ENCODE measurements at regions not wholly inside any gene's neighbourhood (a gene's known extent, or its start where the extent isn't known, plus 50 kb on each side); places are given as distances from the start of the nearest gene placed in this dataset.

DNA sequence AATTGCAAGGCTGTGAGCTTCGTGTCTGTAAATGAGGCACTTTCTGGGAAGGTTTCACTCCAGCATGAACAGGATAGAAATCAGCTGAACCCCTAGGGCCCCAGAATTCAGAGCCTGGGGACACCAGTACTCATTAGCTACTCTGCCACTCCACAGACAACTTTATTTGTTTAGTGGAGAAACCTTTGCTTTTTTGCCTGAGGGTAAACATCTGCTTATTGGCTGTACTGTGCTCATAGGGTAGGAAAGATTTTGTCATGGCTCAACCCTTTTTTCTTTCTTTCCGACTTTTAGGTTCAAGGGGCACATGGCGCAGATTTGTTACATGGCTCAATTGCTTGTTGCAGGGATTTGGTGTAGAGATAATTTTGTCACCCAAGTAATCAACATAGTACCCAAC, 138.4 kb upstream of the BACE2 start:
- H3K27ac ChIP-seq (ENCODE audit: low read depth, low read length): no peak overlapping the region
- no peak overlapping the region for H3K9ac ChIP-seq (ENCODE audit: low read length in 5 of 5)
- H3K4me1 ChIP-seq (ENCODE audit: control insufficient read depth in 5 of 5, insufficient read depth in 5 of 5, low read length in 5 of 5): no peaks in the 10 kb centered on the region
- no peaks in the 10 kb centered on the region for H3K36me3 ChIP-seq (ENCODE audit: control insufficient read depth in 5 of 5, insufficient read depth in 5 of 5, low read length in 5 of 5)
- H3K27me3 ChIP-seq (ENCODE audit: control insufficient read depth in 5 of 5, insufficient read depth in 4 of 5, low read length in 5 of 5): peaks cover 0 to 9% (median 0%) of the 10 kb centered on the region in 5 donors
- no peak overlapping the region for H3K4me3 ChIP-seq (ENCODE audit: low read depth in 1 of 5, low read length in 5 of 5)
- peaks cover 0 to 9% (median 4%) of the 10 kb centered on the region in 5 donors for H3K9me3 ChIP-seq (ENCODE audit: control insufficient read depth in 5 of 5, low read length in 5 of 5)

DNA sequence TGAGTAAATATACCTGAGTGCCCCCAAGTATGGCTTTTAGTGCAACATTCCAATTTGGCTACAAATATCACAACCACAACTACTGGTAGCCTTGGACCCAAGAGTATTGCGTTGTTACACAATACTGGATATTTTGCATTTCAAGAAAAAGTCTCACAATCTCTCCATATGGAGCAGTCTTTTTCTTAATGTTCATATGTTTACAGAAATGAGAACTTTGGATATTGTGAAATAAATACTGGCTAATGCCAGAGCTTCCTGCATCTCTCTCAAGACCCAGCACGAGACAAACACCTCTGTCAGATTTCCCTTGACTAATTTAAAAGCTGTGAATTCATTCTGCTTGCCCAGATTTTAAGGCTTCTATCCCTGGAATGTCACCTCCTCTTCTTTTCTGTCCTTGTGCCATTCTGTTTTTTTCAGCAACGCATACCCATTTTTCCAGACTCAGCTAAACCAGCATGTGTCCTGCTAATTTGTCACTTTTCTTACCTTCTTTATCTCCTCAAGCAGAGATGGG, 136.2 kb upstream of the BACE2 start:
- no peak overlapping the region for H3K9ac ChIP-seq (ENCODE audit: low read length in 5 of 5)
- peaks cover 0 to 9% (median 0%) of the 10 kb centered on the region in 5 donors for H3K9me3 ChIP-seq (ENCODE audit: control insufficient read depth in 5 of 5, low read length in 5 of 5)
- H3K4me1 ChIP-seq (ENCODE audit: control insufficient read depth in 5 of 5, insufficient read depth in 5 of 5, low read length in 5 of 5): no peaks in the 10 kb centered on the region
- no peak overlapping the region for H3K27ac ChIP-seq (ENCODE audit: low read depth, low read length)
- H3K4me3 ChIP-seq (ENCODE audit: low read depth in 1 of 5, low read length in 5 of 5): no peak overlapping the region
- H3K36me3 ChIP-seq (ENCODE audit: control insufficient read depth in 5 of 5, insufficient read depth in 5 of 5, low read length in 5 of 5): no peaks in the 10 kb centered on the region
- H3K27me3 ChIP-seq (ENCODE audit: control insufficient read depth in 5 of 5, insufficient read depth in 4 of 5, low read length in 5 of 5): peaks cover 0 to 5% (median 0%) of the 10 kb centered on the region in 5 donors

DNA sequence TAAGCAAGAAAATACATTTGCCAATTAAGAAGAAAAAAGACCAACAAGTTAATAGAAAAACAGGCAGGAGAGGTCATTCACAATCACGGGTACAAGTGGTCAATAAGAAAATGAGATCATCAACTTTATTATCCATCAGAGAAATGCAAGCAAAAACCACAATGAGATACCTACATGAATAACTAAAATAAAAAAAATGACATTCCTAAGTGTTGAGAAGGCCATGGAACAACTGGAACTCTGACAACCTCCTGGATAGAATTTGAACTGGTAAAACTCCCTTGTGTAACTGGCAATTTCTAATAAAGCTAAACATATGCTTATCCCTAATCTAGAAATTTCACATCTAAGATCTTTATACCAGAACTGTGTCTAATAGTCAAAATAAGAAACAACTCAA, 135.4 kb upstream of the BACE2 start:
- Histone ChIP-seq H3K9me3 (ENCODE audit: control insufficient read depth in 5 of 5, low read length in 5 of 5) (peaks cover 0 to 9% (median 0%) of the 10 kb centered on the region in 5 donors), H3K36me3 (ENCODE audit: control insufficient read depth in 5 of 5, insufficient read depth in 5 of 5, low read length in 5 of 5) (no peaks in the 10 kb centered on the region), H3K4me1 (ENCODE audit: control insufficient read depth in 5 of 5, insufficient read depth in 5 of 5, low read length in 5 of 5) (no peaks in the 10 kb centered on the region), H3K9ac (ENCODE audit: low read length in 5 of 5) (no peak overlapping the region), H3K27ac (ENCODE audit: low read depth, low read length) (no peak overlapping the region), H3K4me3 (ENCODE audit: low read depth in 1 of 5, low read length in 5 of 5) (no peak overlapping the region), H3K27me3 (ENCODE audit: control insufficient read depth in 5 of 5, insufficient read depth in 4 of 5, low read length in 5 of 5) (peaks cover 0 to 8% (median 0%) of the 10 kb centered on the region in 5 donors)

DNA sequence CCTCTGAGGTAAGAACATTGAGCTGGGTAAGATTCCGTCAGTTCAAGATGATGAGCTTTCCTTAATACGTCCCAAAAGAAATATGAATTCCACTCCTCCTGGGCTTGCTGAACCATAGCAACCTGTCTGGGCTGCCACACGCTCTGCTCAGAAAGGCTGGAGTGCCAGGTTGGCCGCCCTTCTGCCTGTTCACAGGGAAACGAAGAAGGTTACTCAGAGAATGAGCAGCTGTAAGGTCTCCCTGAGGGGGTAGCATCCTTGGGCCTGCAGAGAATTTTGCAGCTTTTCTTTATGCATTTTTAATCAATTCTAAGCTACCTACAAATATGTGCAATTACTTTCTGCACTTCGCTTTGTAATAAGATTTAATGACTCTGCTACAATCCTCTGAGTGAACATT, 130.7 kb upstream of the BACE2 start:
- Histone ChIP-seq H3K36me3 (ENCODE audit: control insufficient read depth in 5 of 5, insufficient read depth in 5 of 5, low read length in 5 of 5) (no peaks in the 10 kb centered on the region), H3K4me3 (ENCODE audit: low read depth in 1 of 5, low read length in 5 of 5) (no peak overlapping the region), H3K27ac (ENCODE audit: low read depth, low read length) (no peak overlapping the region), H3K4me1 (ENCODE audit: control insufficient read depth in 5 of 5, insufficient read depth in 5 of 5, low read length in 5 of 5) (no peaks in the 10 kb centered on the region), H3K9me3 (ENCODE audit: control insufficient read depth in 5 of 5, low read length in 5 of 5) (no peaks in the 10 kb centered on the region), H3K27me3 (ENCODE audit: control insufficient read depth in 5 of 5, insufficient read depth in 4 of 5, low read length in 5 of 5) (peaks cover 0 to 7% (median 2%) of the 10 kb centered on the region in 5 donors), H3K9ac (ENCODE audit: low read length in 5 of 5) (no peak overlapping the region)

DNA sequence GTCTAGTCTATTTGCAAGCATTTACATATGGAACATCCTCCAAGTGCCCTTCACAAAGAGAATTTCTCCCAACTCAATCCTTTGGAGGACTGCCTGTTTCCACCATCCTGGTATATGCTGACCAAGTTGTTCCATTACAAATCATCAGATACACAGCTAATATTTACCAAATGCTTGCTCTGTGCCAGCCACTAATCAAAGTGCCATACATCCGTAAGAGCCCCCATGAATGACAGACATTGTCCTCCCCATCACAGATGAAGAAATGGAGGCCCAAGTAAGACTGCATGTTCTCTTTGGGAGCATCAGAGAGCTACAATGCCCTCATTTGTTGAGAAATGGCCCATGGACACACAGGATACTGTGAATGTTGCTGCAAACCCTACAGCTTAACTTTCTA, 130.0 kb upstream of the BACE2 start:
- Histone ChIP-seq H3K9ac (ENCODE audit: low read length in 5 of 5) (no peak overlapping the region), H3K9me3 (ENCODE audit: control insufficient read depth in 5 of 5, low read length in 5 of 5) (peaks cover 0 to 1% (median 0%) of the 10 kb centered on the region in 5 donors), H3K4me3 (ENCODE audit: low read depth in 1 of 5, low read length in 5 of 5) (no peak overlapping the region), H3K36me3 (ENCODE audit: control insufficient read depth in 5 of 5, insufficient read depth in 5 of 5, low read length in 5 of 5) (no peaks in the 10 kb centered on the region), H3K27ac (ENCODE audit: low read depth, low read length) (no peak overlapping the region), H3K4me1 (ENCODE audit: control insufficient read depth in 5 of 5, insufficient read depth in 5 of 5, low read length in 5 of 5) (no peaks in the 10 kb centered on the region), H3K27me3 (ENCODE audit: control insufficient read depth in 5 of 5, insufficient read depth in 4 of 5, low read length in 5 of 5) (peaks cover 0 to 7% (median 0%) of the 10 kb centered on the region in 5 donors)

DNA sequence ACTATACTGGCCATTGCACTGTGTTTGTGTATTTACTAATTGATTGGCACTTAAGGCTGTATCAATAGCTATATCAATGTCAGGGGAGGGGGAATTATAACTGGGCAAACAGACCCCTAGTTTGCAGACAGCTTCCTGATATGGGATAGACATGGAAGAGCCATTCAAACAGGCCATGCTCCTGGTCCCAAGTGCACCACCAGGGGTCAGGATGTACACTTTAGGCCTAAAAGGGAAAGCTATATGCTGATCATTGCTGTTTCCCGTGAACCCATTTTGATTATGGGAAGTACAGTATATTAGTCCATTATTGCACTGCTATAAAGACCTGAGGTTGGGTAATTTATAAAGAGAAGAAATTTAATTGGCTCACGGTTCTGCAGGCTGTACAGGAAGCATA, 124.9 kb upstream of the BACE2 start:
- H3K4me3 ChIP-seq (ENCODE audit: low read depth in 1 of 5, low read length in 5 of 5): no peak overlapping the region
- H3K27ac ChIP-seq (ENCODE audit: low read depth, low read length): no peak overlapping the region
- H3K9me3 ChIP-seq (ENCODE audit: control insufficient read depth in 5 of 5, low read length in 5 of 5): peaks cover 0 to 2% (median 0%) of the 10 kb centered on the region in 5 donors
- no peaks in the 10 kb centered on the region for H3K4me1 ChIP-seq (ENCODE audit: control insufficient read depth in 5 of 5, insufficient read depth in 5 of 5, low read length in 5 of 5)
- peaks cover 0 to 8% (median 4%) of the 10 kb centered on the region in 5 donors for H3K27me3 ChIP-seq (ENCODE audit: control insufficient read depth in 5 of 5, insufficient read depth in 4 of 5, low read length in 5 of 5)
- H3K9ac ChIP-seq (ENCODE audit: low read length in 5 of 5): no peak overlapping the region
- H3K36me3 ChIP-seq (ENCODE audit: control insufficient read depth in 5 of 5, insufficient read depth in 5 of 5, low read length in 5 of 5): no peaks in the 10 kb centered on the region

DNA sequence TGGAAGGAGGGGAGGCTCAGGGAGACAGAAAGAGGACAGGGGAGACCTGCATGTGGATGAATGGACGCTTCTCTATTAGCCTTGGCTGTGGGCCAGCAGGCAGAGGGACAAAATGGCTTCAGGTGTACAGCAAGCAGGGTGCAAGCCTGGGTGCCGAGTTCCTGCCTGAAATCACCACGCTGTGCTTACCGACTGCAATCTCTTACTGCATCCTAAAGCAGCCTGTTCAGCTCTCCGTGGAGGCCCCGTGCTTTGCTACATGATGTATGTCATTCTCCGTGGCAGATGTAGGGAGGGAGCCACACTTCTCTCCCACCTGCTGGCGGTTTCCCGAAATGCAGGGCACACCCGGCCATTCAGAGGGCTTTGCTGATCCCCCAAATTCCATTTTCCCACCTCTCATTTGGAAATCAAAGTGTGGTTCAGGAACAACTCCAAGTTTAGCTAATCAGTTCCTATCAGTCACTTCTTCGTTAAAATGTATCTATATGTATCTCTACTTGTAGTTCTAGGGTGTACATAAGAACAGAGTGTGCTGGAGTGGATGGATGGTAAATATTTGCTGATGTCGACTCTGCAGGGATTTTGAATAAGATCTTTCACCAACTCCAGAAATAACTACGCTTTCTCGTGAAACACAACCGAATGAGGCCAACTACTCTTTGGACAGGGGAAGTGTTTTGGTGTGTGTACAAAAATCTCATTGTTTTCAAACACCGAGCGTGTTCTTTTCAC, 122.3 kb upstream of the BACE2 start:
- H3K9me3 ChIP-seq (ENCODE audit: control insufficient read depth in 5 of 5, low read length in 5 of 5): peaks cover 0 to 2% (median 0%) of the 10 kb centered on the region in 5 donors
- no peak overlapping the region for H3K9ac ChIP-seq (ENCODE audit: low read length in 5 of 5)
- H3K4me3 ChIP-seq (ENCODE audit: low read depth in 1 of 5, low read length in 5 of 5): no peak overlapping the region
- no peaks in the 10 kb centered on the region for H3K36me3 ChIP-seq (ENCODE audit: control insufficient read depth in 5 of 5, insufficient read depth in 5 of 5, low read length in 5 of 5)
- H3K27me3 ChIP-seq (ENCODE audit: control insufficient read depth in 5 of 5, insufficient read depth in 4 of 5, low read length in 5 of 5): peaks cover 0 to 7% (median 2%) of the 10 kb centered on the region in 5 donors
- H3K27ac ChIP-seq (ENCODE audit: low read depth, low read length): no peak overlapping the region
- no peaks in the 10 kb centered on the region for H3K4me1 ChIP-seq (ENCODE audit: control insufficient read depth in 5 of 5, insufficient read depth in 5 of 5, low read length in 5 of 5)

DNA sequence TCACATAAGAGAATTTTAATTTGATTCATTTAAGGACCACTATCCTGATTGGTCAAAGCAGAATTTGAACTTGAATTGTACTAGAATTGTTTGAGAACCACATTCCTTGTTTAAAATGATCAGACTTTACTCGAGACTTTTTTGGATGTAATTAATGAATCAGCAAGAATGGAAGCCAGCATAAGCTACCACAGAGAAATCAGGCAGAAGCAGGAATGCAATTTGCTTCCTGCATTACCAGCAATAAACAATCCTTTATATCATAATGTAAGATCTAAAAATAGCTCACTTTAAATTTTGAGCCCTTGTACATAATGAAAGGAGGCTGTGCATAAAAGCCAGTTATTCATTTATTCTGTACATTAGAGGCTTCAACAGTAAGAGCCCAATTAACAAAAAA, 119.8 kb upstream of the BACE2 start:
- no peak overlapping the region for H3K4me3 ChIP-seq (ENCODE audit: low read depth in 1 of 5, low read length in 5 of 5)
- no peak overlapping the region for H3K9ac ChIP-seq (ENCODE audit: low read length in 5 of 5)
- H3K27ac ChIP-seq (ENCODE audit: low read depth, low read length): no peak overlapping the region
- peaks cover 0 to 7% (median 2%) of the 10 kb centered on the region in 5 donors for H3K27me3 ChIP-seq (ENCODE audit: control insufficient read depth in 5 of 5, insufficient read depth in 4 of 5, low read length in 5 of 5)
- H3K36me3 ChIP-seq (ENCODE audit: control insufficient read depth in 5 of 5, insufficient read depth in 5 of 5, low read length in 5 of 5): no peaks in the 10 kb centered on the region
- H3K9me3 ChIP-seq (ENCODE audit: control insufficient read depth in 5 of 5, low read length in 5 of 5): no peaks in the 10 kb centered on the region
- H3K4me1 ChIP-seq (ENCODE audit: control insufficient read depth in 5 of 5, insufficient read depth in 5 of 5, low read length in 5 of 5): no peaks in the 10 kb centered on the region

DNA sequence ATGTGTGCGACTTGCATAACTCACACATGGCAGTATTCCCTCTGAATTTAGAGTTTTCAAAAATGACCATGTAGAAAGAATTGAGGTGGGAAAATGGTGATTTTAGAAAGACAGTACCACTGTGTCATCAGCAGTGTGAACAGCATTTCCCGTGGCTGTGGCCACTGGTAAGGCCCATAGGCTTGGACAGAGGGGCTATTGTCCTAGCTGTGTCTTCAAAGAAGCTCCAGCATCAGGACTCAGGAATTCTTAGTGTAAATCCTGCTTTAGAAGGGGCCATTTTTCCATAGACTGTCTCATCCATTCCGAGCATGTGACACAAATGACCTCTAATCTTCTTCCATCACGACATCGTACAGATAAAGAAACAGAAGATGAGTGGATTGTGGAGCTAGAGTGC, 119.3 kb upstream of the BACE2 start:
- no peaks in the 10 kb centered on the region for H3K9me3 ChIP-seq (ENCODE audit: control insufficient read depth in 5 of 5, low read length in 5 of 5)
- peaks cover 0 to 7% (median 2%) of the 10 kb centered on the region in 5 donors for H3K27me3 ChIP-seq (ENCODE audit: control insufficient read depth in 5 of 5, insufficient read depth in 4 of 5, low read length in 5 of 5)
- H3K4me3 ChIP-seq (ENCODE audit: low read depth in 1 of 5, low read length in 5 of 5): no peak overlapping the region
- no peaks in the 10 kb centered on the region for H3K4me1 ChIP-seq (ENCODE audit: control insufficient read depth in 5 of 5, insufficient read depth in 5 of 5, low read length in 5 of 5)
- no peak overlapping the region for H3K27ac ChIP-seq (ENCODE audit: low read depth, low read length)
- no peak overlapping the region for H3K9ac ChIP-seq (ENCODE audit: low read length in 5 of 5)
- no peaks in the 10 kb centered on the region for H3K36me3 ChIP-seq (ENCODE audit: control insufficient read depth in 5 of 5, insufficient read depth in 5 of 5, low read length in 5 of 5)

DNA sequence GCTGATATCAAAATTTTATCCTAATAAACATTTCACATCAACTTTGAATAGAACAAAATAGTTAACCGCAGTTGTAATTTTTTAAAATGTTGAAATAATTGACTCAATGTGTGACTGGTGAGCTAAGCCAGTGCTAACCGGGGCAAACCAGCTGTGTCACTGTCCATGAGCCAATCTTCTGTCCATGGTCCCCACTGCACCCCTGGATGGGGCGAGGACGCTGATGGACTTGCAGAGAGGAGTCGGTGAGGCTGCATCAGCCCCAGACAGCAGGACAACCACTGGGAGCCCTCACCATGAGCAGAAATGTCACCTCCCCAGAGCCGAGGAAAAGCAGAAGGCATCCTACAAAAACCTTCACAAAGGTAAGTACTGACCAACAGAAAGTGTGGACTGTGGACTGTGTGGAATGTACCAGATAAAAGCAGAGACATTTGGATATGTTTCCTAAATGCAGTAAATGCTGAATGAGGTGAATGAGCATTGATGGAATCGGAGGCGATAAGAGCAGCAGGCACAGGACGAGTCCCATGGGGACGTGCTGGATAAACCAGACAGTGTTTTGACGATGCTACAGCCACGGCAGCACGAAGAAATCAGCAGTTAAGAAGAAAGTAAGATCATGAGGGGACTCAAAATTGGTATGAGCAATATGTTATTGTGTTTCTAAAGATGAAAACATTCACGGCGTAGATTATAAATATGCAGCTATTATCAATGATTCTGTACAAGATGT, 115.0 kb upstream of the BACE2 start:
- no peaks in the 10 kb centered on the region for H3K4me1 ChIP-seq (ENCODE audit: control insufficient read depth in 5 of 5, insufficient read depth in 5 of 5, low read length in 5 of 5)
- no peak overlapping the region for H3K27ac ChIP-seq (ENCODE audit: low read depth, low read length)

More for the DNA sequence above, 115.0 kb upstream of the BACE2 start:
- Histone ChIP-seq H3K9ac (ENCODE audit: low read length in 5 of 5) (no peak overlapping the region), H3K9me3 (ENCODE audit: control insufficient read depth in 5 of 5, low read length in 5 of 5) (no peaks in the 10 kb centered on the region), H3K36me3 (ENCODE audit: control insufficient read depth in 5 of 5, insufficient read depth in 5 of 5, low read length in 5 of 5) (no peaks in the 10 kb centered on the region), H3K27me3 (ENCODE audit: control insufficient read depth in 5 of 5, insufficient read depth in 4 of 5, low read length in 5 of 5) (no peaks in the 10 kb centered on the region), H3K4me3 (ENCODE audit: low read depth in 1 of 5, low read length in 5 of 5) (no peak overlapping the region)
